ENCODE measurements at regions not wholly inside any gene's neighbourhood (a gene's known extent, or its start where the extent isn't known, plus 50 kb on each side); places are given as distances from the start of the nearest gene placed in this dataset.
"Not testable (repeated sequence)": the region's sequence is repeated elsewhere in the genome, so short reads cannot be mapped to it uniquely, and the experiment has no call there.

DNA sequence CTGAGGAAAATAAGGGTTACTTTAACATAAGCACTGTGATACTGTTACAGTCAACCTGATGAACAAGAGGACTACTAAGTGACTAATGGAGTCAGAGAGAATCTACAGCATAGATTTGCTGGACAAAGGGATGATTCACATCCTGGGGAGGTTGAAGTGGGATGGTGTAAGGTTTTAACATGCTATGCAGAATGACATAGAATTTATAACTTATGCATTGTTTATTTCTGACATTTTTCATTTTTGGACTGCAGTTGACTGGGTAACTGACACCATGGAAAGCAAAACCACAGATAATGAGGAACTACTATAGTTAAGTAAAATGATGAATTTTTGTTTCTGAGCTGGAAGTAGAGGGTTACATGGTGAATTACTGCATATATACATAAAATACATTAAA is 389.2 kb downstream of the MAT2B start:
- TF ChIP-seq, protein P1, sequence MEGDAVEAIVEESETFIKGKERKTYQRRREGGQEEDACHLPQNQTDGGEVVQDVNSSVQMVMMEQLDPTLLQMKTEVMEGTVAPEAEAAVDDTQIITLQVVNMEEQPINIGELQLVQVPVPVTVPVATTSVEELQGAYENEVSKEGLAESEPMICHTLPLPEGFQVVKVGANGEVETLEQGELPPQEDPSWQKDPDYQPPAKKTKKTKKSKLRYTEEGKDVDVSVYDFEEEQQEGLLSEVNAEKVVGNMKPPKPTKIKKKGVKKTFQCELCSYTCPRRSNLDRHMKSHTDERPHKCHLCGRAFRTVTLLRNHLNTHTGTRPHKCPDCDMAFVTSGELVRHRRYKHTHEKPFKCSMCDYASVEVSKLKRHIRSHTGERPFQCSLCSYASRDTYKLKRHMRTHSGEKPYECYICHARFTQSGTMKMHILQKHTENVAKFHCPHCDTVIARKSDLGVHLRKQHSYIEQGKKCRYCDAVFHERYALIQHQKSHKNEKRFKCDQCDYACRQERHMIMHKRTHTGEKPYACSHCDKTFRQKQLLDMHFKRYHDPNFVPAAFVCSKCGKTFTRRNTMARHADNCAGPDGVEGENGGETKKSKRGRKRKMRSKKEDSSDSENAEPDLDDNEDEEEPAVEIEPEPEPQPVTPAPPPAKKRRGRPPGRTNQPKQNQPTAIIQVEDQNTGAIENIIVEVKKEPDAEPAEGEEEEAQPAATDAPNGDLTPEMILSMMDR (IDR thresholded peaks at IDR 0.05; ENCODE audit: insufficient read depth, low read length, poor library complexity, severe bottlenecking) = no peak
- Histone ChIP-seq H3K27me3 (ENCODE audit: control insufficient read depth, insufficient read depth, low read length) (no peaks in the 10 kb centered on the region), H3K36me3 (ENCODE audit: control insufficient read depth, insufficient read depth, low read length) (no peaks in the 10 kb centered on the region), H3K4me3 (ENCODE audit: low read depth, low read length) (no peak overlapping the region)
- DNase-seq (ENCODE audit: low read depth) = no peak

DNA sequence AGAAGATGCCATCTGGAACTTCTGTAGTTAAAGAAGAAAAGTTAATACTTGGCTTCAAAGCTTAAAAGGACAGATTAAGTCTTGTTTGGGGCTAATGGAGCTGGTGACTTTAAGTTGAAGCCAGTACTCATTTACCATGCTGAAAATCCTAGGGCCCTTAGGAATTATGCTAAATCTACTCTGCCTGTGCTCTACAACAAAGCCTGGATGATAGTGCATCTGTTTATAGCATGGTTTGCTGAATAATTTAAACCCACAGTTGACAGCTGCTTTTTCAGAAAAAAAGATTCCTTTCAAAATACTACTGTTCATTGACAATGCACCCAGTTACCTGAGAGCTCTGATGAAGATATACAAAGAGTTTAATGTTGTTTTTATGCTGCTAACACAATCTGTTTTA is 393.5 kb downstream of the MAT2B start:
- no peak for DNase-seq (ENCODE audit: low read depth)
- TF ChIP-seq, protein P1 (IDR thresholded peaks at IDR 0.05; ENCODE audit: insufficient read depth, low read length, poor library complexity, severe bottlenecking) = no peak
- Histone ChIP-seq H3K27me3 (ENCODE audit: control insufficient read depth, insufficient read depth, low read length) (no peaks in the 10 kb centered on the region), H3K36me3 (ENCODE audit: control insufficient read depth, insufficient read depth, low read length) (no peaks in the 10 kb centered on the region), H3K4me3 (ENCODE audit: low read depth, low read length) (no peak overlapping the region)

DNA sequence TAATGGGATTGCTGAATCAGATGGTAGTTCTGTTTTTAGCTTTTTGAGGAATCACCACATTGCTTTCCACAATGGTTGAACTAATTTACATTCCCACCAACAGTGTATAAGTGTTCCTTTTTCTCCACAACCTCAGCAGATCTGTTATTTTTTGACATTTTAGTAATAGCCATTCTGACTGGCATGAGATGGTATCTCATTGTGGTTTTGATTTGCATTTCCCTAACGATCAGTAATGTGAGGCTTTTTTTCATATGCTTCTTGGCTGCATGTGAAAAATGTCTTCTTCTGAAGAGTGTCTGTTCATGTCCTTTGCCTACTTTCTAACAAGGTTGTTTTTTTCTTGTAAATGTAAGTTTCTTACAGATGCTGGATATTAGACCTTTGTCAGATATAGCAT is 402.4 kb downstream of the MAT2B start:
- H3K36me3 ChIP-seq (ENCODE audit: control insufficient read depth, insufficient read depth, low read length); H3K4me3 ChIP-seq (ENCODE audit: low read depth, low read length); DNase-seq (ENCODE audit: low read depth); H3K27me3 ChIP-seq (ENCODE audit: control insufficient read depth, insufficient read depth, low read length): not testable (repeated sequence)

DNA sequence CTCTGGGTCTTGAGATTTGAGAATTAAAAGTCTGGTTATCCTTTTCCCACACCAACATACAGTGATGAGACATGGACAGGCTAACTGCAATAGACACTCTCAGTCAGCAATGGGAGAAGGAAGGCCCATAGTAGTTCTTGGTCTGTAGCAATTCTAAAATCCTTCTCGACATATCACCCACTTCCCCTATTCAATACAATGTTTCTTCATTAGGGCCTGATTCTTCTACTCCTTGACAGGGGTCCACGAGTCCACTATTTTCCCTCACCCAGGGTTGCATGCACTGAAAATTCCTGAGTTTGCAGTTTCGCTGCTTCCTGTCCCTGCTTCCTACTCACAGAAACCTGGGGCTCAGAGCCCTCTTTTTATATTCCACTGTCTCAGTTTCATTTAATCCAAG is 402.8 kb downstream of the MAT2B start:
- Histone ChIP-seq H3K4me3 (ENCODE audit: low read depth, low read length) (no peak overlapping the region), H3K27me3 (ENCODE audit: control insufficient read depth, insufficient read depth, low read length) (no peaks in the 10 kb centered on the region), H3K36me3 (ENCODE audit: control insufficient read depth, insufficient read depth, low read length) (no peaks in the 10 kb centered on the region)
- TF ChIP-seq, protein P1 (IDR thresholded peaks at IDR 0.05; ENCODE audit: insufficient read depth, low read length, poor library complexity, severe bottlenecking) = no peak
- DNase-seq (ENCODE audit: low read depth) = no peak

DNA sequence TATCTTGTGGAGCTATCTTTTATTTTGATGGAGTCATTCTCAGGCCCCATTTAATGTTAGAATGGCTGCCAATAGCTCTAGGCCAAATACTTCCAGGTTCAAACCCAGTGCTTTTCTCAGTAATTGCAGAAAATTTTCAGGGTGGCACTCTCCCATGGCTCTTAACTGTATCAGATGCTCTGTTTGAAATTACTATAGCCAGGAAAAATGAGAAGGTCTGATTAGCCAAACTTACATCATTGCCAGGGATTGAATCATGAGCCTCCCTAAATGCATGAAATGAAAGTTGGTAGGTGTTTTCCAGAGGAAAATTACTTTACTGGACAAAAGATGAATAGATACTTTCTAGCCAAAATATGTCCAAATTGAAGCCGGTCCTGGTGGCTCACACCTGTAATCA is 404.8 kb downstream of the MAT2B start:
- DNase-seq (ENCODE audit: low read depth) = no peak
- no peak overlapping the region for H3K4me3 ChIP-seq (ENCODE audit: low read depth, low read length)
- TF ChIP-seq, protein P1 (IDR thresholded peaks at IDR 0.05; ENCODE audit: insufficient read depth, low read length, poor library complexity, severe bottlenecking) = no peak
- H3K27me3 ChIP-seq (ENCODE audit: control insufficient read depth, insufficient read depth, low read length) = no peaks in the 10 kb centered on the region
- H3K36me3 ChIP-seq (ENCODE audit: control insufficient read depth, insufficient read depth, low read length) = no peaks in the 10 kb centered on the region

DNA sequence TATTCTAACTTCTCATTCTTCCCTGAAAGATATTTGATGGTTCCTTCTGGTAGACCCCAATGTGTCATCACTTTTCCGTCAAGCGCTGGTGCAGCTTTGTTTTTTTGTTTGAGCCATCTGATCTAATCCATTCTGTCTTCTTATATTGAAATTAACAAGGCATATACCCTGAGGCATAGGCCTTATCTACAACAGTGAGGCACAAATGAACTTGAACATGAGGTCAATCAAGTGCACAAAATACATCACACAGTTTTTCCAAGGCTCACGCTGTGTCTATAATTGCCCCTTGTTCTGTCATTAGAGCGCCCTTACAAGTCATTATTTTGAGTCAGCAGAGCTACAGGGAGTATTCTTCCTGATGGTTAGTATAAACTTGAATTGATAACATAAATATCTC is 406.6 kb downstream of the MAT2B start:
- Histone ChIP-seq H3K36me3 (ENCODE audit: control insufficient read depth, insufficient read depth, low read length) (no peaks in the 10 kb centered on the region), H3K27me3 (ENCODE audit: control insufficient read depth, insufficient read depth, low read length) (no peaks in the 10 kb centered on the region), H3K4me3 (ENCODE audit: low read depth, low read length) (no peak overlapping the region)
- no peak for DNase-seq (ENCODE audit: low read depth)
- TF ChIP-seq, protein P1 (IDR thresholded peaks at IDR 0.05; ENCODE audit: insufficient read depth, low read length, poor library complexity, severe bottlenecking) = no peak

All from kidney epithelial cell (primary cell).